K562 (cell line): ENCODE measurements at regions not wholly inside any gene's neighbourhood (a gene's known extent, or its start where the extent isn't known, plus 50 kb on each side); places are given as distances from the start of the nearest gene placed in this dataset.

Experiments used
- ATAC-seq: fragments of 200-7000 bp; cut with Tn5 transposase; 3 replicates; pipeline ENCODE4 v1.9.1; 2020; ENCODE audit warnings: moderate library complexity
- BruUV-seq: library from RNA; stranded (reverse); fragments of 400-500 nt; replicated peaks from 2 replicates; lab custom pipeline; 2021; lab: Mats Ljungman, UMichigan
- CTCF ChIA-PET: fragments of 300-600 bp; formaldehyde crosslinking; extraction: SDS; loops from one replicate; lab custom pipeline; 2021; ENCODE audit warnings: low intra/inter-chr PET ratio; lab: Yijun Ruan, JAX
- POLR2A ChIA-PET: fragments of 300-600, 350-650 bp; sonication (Branson Sonifier 250); formaldehyde crosslinking; extraction: SDS; loops from one replicate; lab custom pipeline; 2021; ENCODE audit warnings: antibody characterized with exemption, inconsistent platforms; lab: Yijun Ruan, JAX
- DNase-seq, 4 experiments: peaks; one replicate each; pipeline versions ENCODE4 v3.0.0 to v3.0.0-alpha.2; 2011 to 2018; ENCODE audit warnings: low spot score in 3 of 4, mixed read lengths in 3 of 4; ENCODE audit errors: extremely low read depth in 1 of 4
- FAIRE-seq: peaks from 2 replicates; lab custom pipeline; 2011; peaks lifted over from hg19 to GRCh38; lab: Jason Lieb, UNC
- H2AFZ ChIP-seq: 2 replicates; pipeline ENCODE4 v1.6.0; 2011; ENCODE audit warnings: low read depth, low read length, control low read depth, inconsistent platforms
- H3K27ac ChIP-seq: fragments of 200-600 bp; 3 replicates; pipeline ENCODE4 v1.8.0; 2011; ENCODE audit warnings: low read depth, mild to moderate bottlenecking, control low read depth, inconsistent platforms, low read length, moderate library complexity, mixed read lengths; ENCODE audit errors: extremely low read depth
- H3K27me3 ChIP-seq, 2 experiments: fragments of 300-600 bp in 1 of 2; 2 replicates in 1 of 2; 3 replicates in 1 of 2; pipeline versions ENCODE4 v1.6.0 to v1.8.0; 2011; ENCODE audit warnings: inconsistent platforms in 2 of 2, low read length in 2 of 2, mild to moderate bottlenecking in 1 of 2, mixed read lengths in 1 of 2, moderate library complexity in 1 of 2; ENCODE audit not compliant: control insufficient read depth in 2 of 2, insufficient read depth in 2 of 2
- H3K36me3 ChIP-seq: fragments of 300-600 bp; 3 replicates; pipeline ENCODE4 v1.8.0; 2011; ENCODE audit warnings: mild to moderate bottlenecking, low read length, inconsistent platforms; ENCODE audit not compliant: control insufficient read depth, insufficient read depth
- H3K4me1 ChIP-seq, 2 experiments: fragments of 200-600 bp in 1 of 2; replicated peaks in 1 of 2; 2 replicates in 1 of 2; 3 replicates in 1 of 2; pipeline versions ENCODE4 v1.5.1 to v1.8.0; 2011; ENCODE audit warnings: inconsistent platforms in 2 of 2, low read length in 2 of 2, mild to moderate bottlenecking in 1 of 2, mixed read lengths in 1 of 2, moderate library complexity in 1 of 2; ENCODE audit not compliant: control insufficient read depth in 2 of 2, insufficient read depth in 2 of 2
- H3K4me2 ChIP-seq: 2 replicates; pipeline ENCODE4 v1.6.1; 2011; ENCODE audit warnings: low read length, control low read depth, inconsistent platforms, mixed read lengths; ENCODE audit not compliant: insufficient read depth
- H3K4me3 ChIP-seq: fragments of 200-600 bp; sonication (generic), shearing (Covaris generic); 2 replicates; pipeline ENCODE4 v1.5.1; 2016; ENCODE audit warnings: control low read depth, inconsistent platforms
- H3K79me2 ChIP-seq: fragments of 200-600 bp; 3 replicates; pipeline ENCODE4 v1.8.0; 2011; ENCODE audit warnings: low read length, inconsistent platforms; ENCODE audit not compliant: control insufficient read depth, insufficient read depth
- H3K9ac ChIP-seq, 2 experiments: 2 replicates each; pipeline versions ENCODE4 v1.6.0 to v1.6.1; 2011; ENCODE audit warnings: low read depth in 2 of 2, low read length in 2 of 2, control low read depth in 1 of 2, inconsistent platforms in 1 of 2, mild to moderate bottlenecking in 1 of 2, mixed read lengths in 1 of 2; ENCODE audit not compliant: insufficient read depth in 1 of 2
- H3K9me1 ChIP-seq: one replicate; pipeline ENCODE4 v1.6.0; 2011; ENCODE audit warnings: inconsistent platforms, mild to moderate bottlenecking, low read length, moderate library complexity; ENCODE audit not compliant: control insufficient read depth, insufficient read depth
- H3K9me3 ChIP-seq: replicated peaks from 2 replicates; pipeline ENCODE4 v1.5.1; 2011; ENCODE audit warnings: low read depth, low read length, inconsistent platforms; ENCODE audit not compliant: control insufficient read depth, insufficient read depth
- H4K20me1 ChIP-seq: replicated peaks from 2 replicates; pipeline ENCODE4 v1.6.1; 2011; ENCODE audit warnings: low read length, inconsistent platforms, mixed read lengths; ENCODE audit not compliant: control insufficient read depth, insufficient read depth
- CBX1 ChIP-seq: sonication (generic); IDR thresholded peaks from 2 replicates; pipeline ENCODE4 v1.6.1; 2016; ENCODE audit warnings: antibody characterized with exemption, low read depth, mild to moderate bottlenecking
- ETV5 ChIP-seq: sonication (generic); formaldehyde crosslinking; IDR thresholded peaks from 2 replicates; pipeline ENCODE4 v1.4.0; 2020; ENCODE audit warnings: low read depth, mild to moderate bottlenecking, missing genetic modification reagents
- GTF3C2 ChIP-seq: IDR thresholded peaks from 3 replicates; pipeline ENCODE4 v1.6.1; 2011; ENCODE audit warnings: borderline replicate concordance, mild to moderate bottlenecking, moderate library complexity; ENCODE audit not compliant: insufficient read length; ENCODE audit errors: extremely low read depth
- RAD21 ChIP-seq, 2 experiments: fragments of 250-450 bp in 1 of 2; fragments of 450-650 bp in 1 of 2; sonication (Bioruptor Pico) in 1 of 2; formaldehyde crosslinking in 1 of 2; IDR thresholded peaks in 1 of 2; conservative IDR thresholded peaks in 1 of 2; 2 replicates each; pipeline versions ENCODE4 v1.4.0 to v1.8.0; 2020 to 2022; ENCODE audit warnings: mild to moderate bottlenecking in 2 of 2, moderate library complexity in 1 of 2
- SFPQ ChIP-seq: fragments of 200-400 bp; formaldehyde crosslinking; IDR thresholded peaks from 2 replicates; pipeline ENCODE4 v1.6.1; 2017; ENCODE audit warnings: mild to moderate bottlenecking, low read depth, low read length, moderate library complexity
- TFAM ChIP-seq: fragments of 250-450 bp; sonication (Bioruptor Pico); conservative IDR thresholded peaks from 2 replicates; pipeline ENCODE4 v1.5.0; 2021; ENCODE audit warnings: mild to moderate bottlenecking, moderate library complexity
- ZNF140 ChIP-seq: fragments of 250-450 bp; sonication (Bioruptor Pico); IDR thresholded peaks from 2 replicates; pipeline ENCODE4 v1.8.0; 2021; ENCODE audit warnings: moderate library complexity, mild to moderate bottlenecking, inconsistent platforms
- ZNF253 ChIP-seq: fragments of 250-450 bp; sonication (Bioruptor Pico); conservative IDR thresholded peaks from 2 replicates; pipeline ENCODE4 v1.6.1; 2021; ENCODE audit warnings: mild to moderate bottlenecking
- WGBS: fragments of 100-300 bp; shearing (Covaris generic); methylation state at CpG from one replicate; pipeline ENCODE4 v1.1.6; 2016; ENCODE audit warnings: low coverage, mixed read lengths; ENCODE audit not compliant: insufficient coverage; ENCODE audit errors: missing lambda C conversion rate; 5-methylcytosine and 5-hydroxymethylcytosine counted together
- in situ Hi-C: fragments of 300-500 bp; cut with MboI; formaldehyde crosslinking; loops from 4 replicates; pipeline ENCODE4 v1.15.0; 2018; ENCODE audit warnings: inconsistent platforms, mixed read lengths
- intact Hi-C: fragments of 100-400 bp; cut with micrococcal nuclease; formaldehyde crosslinking; loops from 2 replicates; pipeline ENCODE4 v1.14.2; 2022

GRCh38 chr19:28327905-28328304, 885.0 kb downstream of the UQCRFS1 start:
- Histone ChIP-seq H3K79me2 (no peaks in the 10 kb centered on the region), H3K27ac (no peak overlapping the region), H3K27me3 (no peaks in the 10 kb centered on the region; a peak in 1 of 5 replicates), H2AFZ (no peak overlapping the region), H4K20me1 (no peaks in the 10 kb centered on the region), H3K4me2 (no peak overlapping the region), H3K9ac (no peak overlapping the region), H3K4me3 (no peak overlapping the region), H3K9me3 (no peaks in the 10 kb centered on the region), H3K4me1 (no peaks in the 10 kb centered on the region), H3K36me3 (no peaks in the 10 kb centered on the region), H3K9me1 (no peaks in the 10 kb centered on the region)
- BruUV-seq, result no TSS peak
- intact Hi-C loops (loop anchor here (10.0 kb wide), 1 partner anchor 547 kb away; no protein-coding TSS in a partner anchor), in situ Hi-C loops (no loop called here)
- ATAC-seq, result no peak
- no peak for FAIRE-seq
- TF ChIP-seq CBX1, result no peak
- no peak for TF ChIP-seq TFAM (CRISPR knock-in tag)
- TF ChIP-seq GTF3C2, result no peak
- TF ChIP-seq ZNF140 (CRISPR knock-in tag), result no peak
- no peak for TF ChIP-seq ZNF253 (CRISPR knock-in tag)
- TF ChIP-seq SFPQ, result no peak
- TF ChIP-seq RAD21 (CRISPR knock-in tag; conservative IDR thresholded peaks at IDR 0.05 in 1 of 2, IDR thresholded peaks at IDR 0.05 in 1 of 2), result no peak
- TF ChIP-seq ETV5, result no peak
- POLR2A ChIA-PET, result interaction anchor here (0.6 kb wide), 2 partner anchors 8 to 14 kb away, joined by 3 read pairs; no protein-coding TSS in a partner anchor
- no peak for DNase-seq
- WGBS, result 0% methylated on average over 2 of the region's 3 CpGs
- CTCF ChIA-PET, result no interaction called here
